ENCODE measurements at regions not wholly inside any gene's neighbourhood (a gene's known extent, or its start where the extent isn't known, plus 50 kb on each side); places are given as distances from the start of the nearest gene placed in this dataset.

DNA sequence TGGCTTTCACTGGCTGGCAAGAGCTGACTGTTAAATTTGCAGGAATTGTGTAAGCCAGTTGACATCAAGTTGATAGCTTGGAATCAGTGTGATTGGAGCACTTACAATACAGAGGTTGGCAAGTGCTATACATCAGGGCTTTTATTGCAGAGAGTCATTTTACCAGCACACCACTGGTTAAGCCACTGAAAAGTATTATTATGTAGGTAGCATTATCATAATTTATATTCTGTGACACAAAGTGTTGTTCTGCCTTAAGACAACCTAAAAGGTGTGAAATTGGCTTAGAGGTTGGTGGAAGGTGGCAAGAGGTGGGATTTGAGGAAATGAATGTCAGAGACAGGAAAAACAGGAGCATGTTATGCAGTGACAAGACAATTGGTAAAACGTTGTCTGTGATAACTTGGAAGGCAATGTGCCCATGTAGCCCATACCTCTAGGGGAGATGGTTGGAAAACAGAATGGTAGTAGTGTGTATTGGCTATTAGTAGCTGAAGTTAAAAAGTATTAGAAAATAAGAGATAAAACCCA is 172.9 kb upstream of the PRICKLE1 start:
- H3K4me2 ChIP-seq (ENCODE audit: low read length): peak overlapping the region; percentile 0
- no peaks in the 10 kb centered on the region for H3K79me2 ChIP-seq (replicated peaks; ENCODE audit: insufficient read depth, low read length)
- no peak for TF ChIP-seq EZH2 (IDR thresholded peaks at IDR 0.05; ENCODE audit: borderline replicate concordance, insufficient read depth, low read length, poor library complexity, severe bottlenecking)
- peak; percentile 62 for TF ChIP-seq SMC3 (conservative IDR thresholded peaks at IDR 0.05; ENCODE audit: poor library complexity)
- TF ChIP-seq, protein P1, sequence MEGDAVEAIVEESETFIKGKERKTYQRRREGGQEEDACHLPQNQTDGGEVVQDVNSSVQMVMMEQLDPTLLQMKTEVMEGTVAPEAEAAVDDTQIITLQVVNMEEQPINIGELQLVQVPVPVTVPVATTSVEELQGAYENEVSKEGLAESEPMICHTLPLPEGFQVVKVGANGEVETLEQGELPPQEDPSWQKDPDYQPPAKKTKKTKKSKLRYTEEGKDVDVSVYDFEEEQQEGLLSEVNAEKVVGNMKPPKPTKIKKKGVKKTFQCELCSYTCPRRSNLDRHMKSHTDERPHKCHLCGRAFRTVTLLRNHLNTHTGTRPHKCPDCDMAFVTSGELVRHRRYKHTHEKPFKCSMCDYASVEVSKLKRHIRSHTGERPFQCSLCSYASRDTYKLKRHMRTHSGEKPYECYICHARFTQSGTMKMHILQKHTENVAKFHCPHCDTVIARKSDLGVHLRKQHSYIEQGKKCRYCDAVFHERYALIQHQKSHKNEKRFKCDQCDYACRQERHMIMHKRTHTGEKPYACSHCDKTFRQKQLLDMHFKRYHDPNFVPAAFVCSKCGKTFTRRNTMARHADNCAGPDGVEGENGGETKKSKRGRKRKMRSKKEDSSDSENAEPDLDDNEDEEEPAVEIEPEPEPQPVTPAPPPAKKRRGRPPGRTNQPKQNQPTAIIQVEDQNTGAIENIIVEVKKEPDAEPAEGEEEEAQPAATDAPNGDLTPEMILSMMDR (IDR thresholded peaks at IDR 0.05; ENCODE audit: poor library complexity, severe bottlenecking): peak; percentile 23
- peak; percentile 58 for TF ChIP-seq RAD21 (conservative IDR thresholded peaks at IDR 0.05)
- TF ChIP-seq MXI1 (conservative IDR thresholded peaks at IDR 0.05; ENCODE audit: poor library complexity, severe bottlenecking): peak; percentile 41
- peak; percentile 94 for TF ChIP-seq EP300 (conservative IDR thresholded peaks at IDR 0.05; ENCODE audit: poor library complexity, severe bottlenecking)
- no peak for TF ChIP-seq POLR2AphosphoS5 (IDR thresholded peaks at IDR 0.05)
- TF ChIP-seq, protein P2, sequence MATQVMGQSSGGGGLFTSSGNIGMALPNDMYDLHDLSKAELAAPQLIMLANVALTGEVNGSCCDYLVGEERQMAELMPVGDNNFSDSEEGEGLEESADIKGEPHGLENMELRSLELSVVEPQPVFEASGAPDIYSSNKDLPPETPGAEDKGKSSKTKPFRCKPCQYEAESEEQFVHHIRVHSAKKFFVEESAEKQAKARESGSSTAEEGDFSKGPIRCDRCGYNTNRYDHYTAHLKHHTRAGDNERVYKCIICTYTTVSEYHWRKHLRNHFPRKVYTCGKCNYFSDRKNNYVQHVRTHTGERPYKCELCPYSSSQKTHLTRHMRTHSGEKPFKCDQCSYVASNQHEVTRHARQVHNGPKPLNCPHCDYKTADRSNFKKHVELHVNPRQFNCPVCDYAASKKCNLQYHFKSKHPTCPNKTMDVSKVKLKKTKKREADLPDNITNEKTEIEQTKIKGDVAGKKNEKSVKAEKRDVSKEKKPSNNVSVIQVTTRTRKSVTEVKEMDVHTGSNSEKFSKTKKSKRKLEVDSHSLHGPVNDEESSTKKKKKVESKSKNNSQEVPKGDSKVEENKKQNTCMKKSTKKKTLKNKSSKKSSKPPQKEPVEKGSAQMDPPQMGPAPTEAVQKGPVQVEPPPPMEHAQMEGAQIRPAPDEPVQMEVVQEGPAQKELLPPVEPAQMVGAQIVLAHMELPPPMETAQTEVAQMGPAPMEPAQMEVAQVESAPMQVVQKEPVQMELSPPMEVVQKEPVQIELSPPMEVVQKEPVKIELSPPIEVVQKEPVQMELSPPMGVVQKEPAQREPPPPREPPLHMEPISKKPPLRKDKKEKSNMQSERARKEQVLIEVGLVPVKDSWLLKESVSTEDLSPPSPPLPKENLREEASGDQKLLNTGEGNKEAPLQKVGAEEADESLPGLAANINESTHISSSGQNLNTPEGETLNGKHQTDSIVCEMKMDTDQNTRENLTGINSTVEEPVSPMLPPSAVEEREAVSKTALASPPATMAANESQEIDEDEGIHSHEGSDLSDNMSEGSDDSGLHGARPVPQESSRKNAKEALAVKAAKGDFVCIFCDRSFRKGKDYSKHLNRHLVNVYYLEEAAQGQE (IDR thresholded peaks at IDR 0.05; ENCODE audit: borderline replicate concordance): peak; percentile 96
- no peak for TF ChIP-seq TAF1 (IDR thresholded peaks at IDR 0.05; ENCODE audit: low read depth)
- H3K9ac ChIP-seq (ENCODE audit: low read length): peak overlapping the region; percentile 42
- H3K9me3 ChIP-seq (ENCODE audit: low read length): no peaks in the 10 kb centered on the region
- no peak overlapping the region for H2AFZ ChIP-seq (ENCODE audit: low read depth, low read length)
- H3K4me3 ChIP-seq (ENCODE audit: low read length): no peak overlapping the region
- H3K27ac ChIP-seq (ENCODE audit: low read length): peak overlapping the region; percentile 86
- peaks cover 7% of the 10 kb centered on the region for H3F3A ChIP-seq (ENCODE audit: insufficient read depth, low read length, poor library complexity, severe bottlenecking)
- no peaks in the 10 kb centered on the region for H3K9me2 ChIP-seq (ENCODE audit: insufficient read depth, low read length)
- H3K27me3 ChIP-seq (ENCODE audit: insufficient read depth, low read depth, low read length): no peaks in the 10 kb centered on the region
- no peaks in the 10 kb centered on the region for H4K20me1 ChIP-seq (ENCODE audit: insufficient read depth)
- H3K36me3 ChIP-seq (ENCODE audit: insufficient read depth, low read length): no peaks in the 10 kb centered on the region

DNA sequence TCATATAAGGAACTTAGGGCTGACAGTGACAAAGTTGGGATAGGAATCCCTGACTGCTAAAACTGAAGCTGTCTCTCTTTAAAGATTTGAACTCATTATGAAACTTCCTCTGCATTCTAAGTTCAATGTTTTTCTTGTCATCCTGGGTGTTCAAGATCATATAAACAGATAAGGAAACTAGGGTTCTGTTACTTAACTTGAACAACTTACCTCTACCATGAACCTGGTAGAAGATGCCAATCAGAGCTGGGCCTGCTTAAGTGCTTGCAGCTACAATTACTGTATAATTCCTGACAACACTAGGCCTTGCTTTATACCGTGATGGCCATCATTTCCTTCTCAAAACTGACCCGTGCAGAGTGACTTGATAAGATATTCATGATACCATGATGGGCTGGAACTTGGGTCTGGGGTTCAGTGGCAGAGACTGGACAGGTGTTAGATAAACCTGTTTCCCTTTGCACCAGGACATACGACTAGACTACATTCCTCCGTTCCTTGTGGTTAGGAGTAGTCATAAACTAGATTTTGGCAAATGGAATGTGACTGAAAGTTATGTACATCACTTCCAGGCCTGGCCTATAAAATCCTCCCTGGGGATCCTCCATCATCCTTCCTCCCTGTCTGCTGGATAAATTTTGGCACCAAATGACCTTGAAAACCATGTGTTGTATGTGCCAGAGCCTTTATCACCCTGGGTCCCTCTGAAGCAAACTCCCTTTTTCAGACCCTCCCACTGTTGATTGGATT is 172.2 kb upstream of the PRICKLE1 start:
- Histone ChIP-seq H3K9me3 (ENCODE audit: low read length) (no peaks in the 10 kb centered on the region), H3F3A (ENCODE audit: insufficient read depth, low read length, poor library complexity, severe bottlenecking) (peaks cover 7% of the 10 kb centered on the region), H3K9ac (ENCODE audit: low read length) (peak overlapping the region; percentile 42), H3K4me3 (ENCODE audit: low read length) (peak overlapping the region; percentile 2), H3K36me3 (ENCODE audit: insufficient read depth, low read length) (no peaks in the 10 kb centered on the region), H3K79me2 (replicated peaks; ENCODE audit: insufficient read depth, low read length) (no peaks in the 10 kb centered on the region), H3K27me3 (ENCODE audit: insufficient read depth, low read depth, low read length) (no peaks in the 10 kb centered on the region), H3K4me2 (ENCODE audit: low read length) (peak overlapping the region; percentile 32), H3K27ac (ENCODE audit: low read length) (peak overlapping the region; percentile 86), H4K20me1 (ENCODE audit: insufficient read depth) (no peaks in the 10 kb centered on the region), H2AFZ (ENCODE audit: low read depth, low read length) (no peak overlapping the region), H3K9me2 (ENCODE audit: insufficient read depth, low read length) (no peaks in the 10 kb centered on the region)
- TF ChIP-seq, protein P1 (IDR thresholded peaks at IDR 0.05; ENCODE audit: poor library complexity, severe bottlenecking): no peak
- TF ChIP-seq EZH2 (IDR thresholded peaks at IDR 0.05; ENCODE audit: borderline replicate concordance, insufficient read depth, low read length, poor library complexity, severe bottlenecking) (no peak), SMC3 (conservative IDR thresholded peaks at IDR 0.05; ENCODE audit: poor library complexity) (no peak), MXI1 (conservative IDR thresholded peaks at IDR 0.05; ENCODE audit: poor library complexity, severe bottlenecking) (no peak), POLR2AphosphoS5 (IDR thresholded peaks at IDR 0.05) (no peak), TAF1 (IDR thresholded peaks at IDR 0.05; ENCODE audit: low read depth) (no peak), RAD21 (conservative IDR thresholded peaks at IDR 0.05) (no peak), EP300 (conservative IDR thresholded peaks at IDR 0.05; ENCODE audit: poor library complexity, severe bottlenecking) (no peak)
- TF ChIP-seq, protein P2 (IDR thresholded peaks at IDR 0.05; ENCODE audit: borderline replicate concordance): no peak
